ENCODE measurements at regions not wholly inside any gene's neighbourhood (a gene's known extent, or its start where the extent isn't known, plus 50 kb on each side); places are given as distances from the start of the nearest gene placed in this dataset.

DNA sequence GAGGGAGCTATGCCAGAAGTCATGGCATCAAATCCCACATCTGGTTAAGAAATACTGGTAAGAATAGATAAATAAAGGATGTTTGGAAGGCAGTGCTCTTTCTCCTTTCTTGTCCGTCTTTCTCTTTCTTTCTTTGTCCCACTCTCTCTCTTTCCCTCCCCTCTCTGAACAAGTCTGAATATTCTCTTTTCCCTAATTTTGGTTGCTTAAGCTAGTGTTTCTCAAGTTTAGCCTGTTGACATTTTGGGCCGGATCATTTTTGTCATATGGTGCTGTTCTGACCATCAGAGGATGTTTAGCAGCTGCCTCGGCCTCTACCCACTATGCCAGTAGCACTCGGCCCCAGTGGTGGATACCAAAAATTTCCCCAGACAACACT, 405.3 kb upstream of the C2CD4B start:
- H3K27ac ChIP-seq (ENCODE audit: low read depth, low read length) = no peak overlapping the region
- TF ChIP-seq CTCF (IDR thresholded peaks at IDR 0.05; ENCODE audit: insufficient read depth, low read depth, low read length) (no peak), EZH2 (IDR thresholded peaks at IDR 0.05; ENCODE audit: insufficient read depth, low read length) (no peak)
- no peak for DNase-seq (ENCODE audit: low read depth)
- peaks cover 4% of the 10 kb centered on the region for H3K27me3 Mint-ChIP-seq (ENCODE audit: low read depth, unreplicated experiment)
- peaks cover 29% of the 10 kb centered on the region for H4K20me1 ChIP-seq (ENCODE audit: insufficient read depth, low read length)
- H3K79me2 ChIP-seq (ENCODE audit: insufficient read depth, low read length) = no peaks in the 10 kb centered on the region
- peaks cover 18% of the 10 kb centered on the region for H3K4me1 Mint-ChIP-seq (ENCODE audit: low read depth, unreplicated experiment)
- H3K4me3 Mint-ChIP-seq (ENCODE audit: unreplicated experiment) = no peak overlapping the region
- H3K9ac ChIP-seq (ENCODE audit: low read length) = no peak overlapping the region
- no peak overlapping the region for H3K4me2 ChIP-seq (ENCODE audit: low read length)
- no peaks in the 10 kb centered on the region for H3K9me3 ChIP-seq (ENCODE audit: insufficient read depth, low read depth, low read length)
- no peak overlapping the region for H3K27ac Mint-ChIP-seq (ENCODE audit: unreplicated experiment)
- H3K4me1 ChIP-seq (ENCODE audit: insufficient read depth, low read length) = peaks cover 7% of the 10 kb centered on the region
- no peak overlapping the region for H2AFZ ChIP-seq (ENCODE audit: low read depth, low read length)
- no peak for FAIRE-seq
- H3K36me3 Mint-ChIP-seq (ENCODE audit: low read depth, unreplicated experiment) = peaks cover 6% of the 10 kb centered on the region
- H3K9me3 Mint-ChIP-seq (ENCODE audit: unreplicated experiment) = no peaks in the 10 kb centered on the region
- peaks cover 3% of the 10 kb centered on the region for H3K27me3 ChIP-seq (ENCODE audit: insufficient read depth, low read length)
- no peaks in the 10 kb centered on the region for H3K36me3 ChIP-seq (ENCODE audit: insufficient read depth, low read length)
- H3K4me3 ChIP-seq (ENCODE audit: insufficient read depth, low read depth, low read length) = no peak overlapping the region

GRCh38 chr15:62571072-62571471, 406.0 kb upstream of the C2CD4B start:
- H3K36me3 ChIP-seq (ENCODE audit: insufficient read depth, low read length) = no peaks in the 10 kb centered on the region
- H4K20me1 ChIP-seq (ENCODE audit: insufficient read depth, low read length) = peaks cover 24% of the 10 kb centered on the region
- no peak overlapping the region for H3K9ac ChIP-seq (ENCODE audit: low read length)
- FAIRE-seq (no peak), DNase-seq (ENCODE audit: low read depth) (no peak)
- no peak overlapping the region for H2AFZ ChIP-seq (ENCODE audit: low read depth, low read length)
- no peak overlapping the region for H3K27ac ChIP-seq (ENCODE audit: low read depth, low read length)
- no peaks in the 10 kb centered on the region for H3K9me3 ChIP-seq (ENCODE audit: insufficient read depth, low read depth, low read length)
- no peak overlapping the region for H3K4me3 Mint-ChIP-seq (ENCODE audit: unreplicated experiment)
- H3K79me2 ChIP-seq (ENCODE audit: insufficient read depth, low read length) = no peaks in the 10 kb centered on the region
- H3K27me3 Mint-ChIP-seq (ENCODE audit: low read depth, unreplicated experiment) = peaks cover 4% of the 10 kb centered on the region
- H3K4me1 ChIP-seq (ENCODE audit: insufficient read depth, low read length) = peaks cover 7% of the 10 kb centered on the region
- peaks cover 3% of the 10 kb centered on the region for H3K27me3 ChIP-seq (ENCODE audit: insufficient read depth, low read length)
- no peak overlapping the region for H3K4me3 ChIP-seq (ENCODE audit: insufficient read depth, low read depth, low read length)
- TF ChIP-seq EZH2 (IDR thresholded peaks at IDR 0.05; ENCODE audit: insufficient read depth, low read length) = no peak
- TF ChIP-seq CTCF (IDR thresholded peaks at IDR 0.05; ENCODE audit: insufficient read depth, low read depth, low read length) = no peak
- no peak overlapping the region for H3K27ac Mint-ChIP-seq (ENCODE audit: unreplicated experiment)
- H3K4me1 Mint-ChIP-seq (ENCODE audit: low read depth, unreplicated experiment) = peaks cover 16% of the 10 kb centered on the region
- H3K36me3 Mint-ChIP-seq (ENCODE audit: low read depth, unreplicated experiment) = peaks cover 6% of the 10 kb centered on the region
- H3K9me3 Mint-ChIP-seq (ENCODE audit: unreplicated experiment) = no peaks in the 10 kb centered on the region
- H3K4me2 ChIP-seq (ENCODE audit: low read length) = no peak overlapping the region

- FAIRE-seq (no peak), DNase-seq (ENCODE audit: low read depth) (no peak)
- H3K4me3 Mint-ChIP-seq (ENCODE audit: unreplicated experiment) = no peak overlapping the region
- Histone ChIP-seq H3K36me3 (ENCODE audit: insufficient read depth, low read length) (no peaks in the 10 kb centered on the region), H4K20me1 (ENCODE audit: insufficient read depth, low read length) (peaks cover 24% of the 10 kb centered on the region), H3K4me2 (ENCODE audit: low read length) (no peak overlapping the region), H3K27me3 (ENCODE audit: insufficient read depth, low read length) (peaks cover 3% of the 10 kb centered on the region), H3K4me3 (ENCODE audit: insufficient read depth, low read depth, low read length) (no peak overlapping the region), H3K4me1 (ENCODE audit: insufficient read depth, low read length) (peaks cover 7% of the 10 kb centered on the region), H3K79me2 (ENCODE audit: insufficient read depth, low read length) (no peaks in the 10 kb centered on the region), H3K9ac (ENCODE audit: low read length) (no peak overlapping the region), H2AFZ (ENCODE audit: low read depth, low read length) (no peak overlapping the region), H3K27ac (ENCODE audit: low read depth, low read length) (no peak overlapping the region), H3K9me3 (ENCODE audit: insufficient read depth, low read depth, low read length) (no peaks in the 10 kb centered on the region)
- TF ChIP-seq CTCF (IDR thresholded peaks at IDR 0.05; ENCODE audit: insufficient read depth, low read depth, low read length) (no peak), EZH2 (IDR thresholded peaks at IDR 0.05; ENCODE audit: insufficient read depth, low read length) (no peak)
- no peak overlapping the region for H3K27ac Mint-ChIP-seq (ENCODE audit: unreplicated experiment)
- peaks cover 12% of the 10 kb centered on the region for H3K4me1 Mint-ChIP-seq (ENCODE audit: low read depth, unreplicated experiment)
- no peaks in the 10 kb centered on the region for H3K9me3 Mint-ChIP-seq (ENCODE audit: unreplicated experiment)
- H3K36me3 Mint-ChIP-seq (ENCODE audit: low read depth, unreplicated experiment) = peaks cover 6% of the 10 kb centered on the region
- peaks cover 4% of the 10 kb centered on the region for H3K27me3 Mint-ChIP-seq (ENCODE audit: low read depth, unreplicated experiment)
Observed at GRCh38 chr15:62572797-62573196, 407.7 kb upstream of the C2CD4B start.
